HepG2 (cell line): ENCODE measurements at regions not wholly inside any gene's neighbourhood (a gene's known extent, or its start where the extent isn't known, plus 50 kb on each side); places are given as distances from the start of the nearest gene placed in this dataset.

Source experiments
- ADNP ChIP-seq: sonication (generic); formaldehyde crosslinking; IDR thresholded peaks from 2 replicates; pipeline ENCODE4 v1.4.0; 2020; ENCODE audit warnings: missing genetic modification reagents
- BRCA1 ChIP-seq: sonication (generic); formaldehyde crosslinking; IDR thresholded peaks from 2 replicates; pipeline ENCODE4 v1.4.0; 2020; ENCODE audit warnings: missing genetic modification reagents
- GFI1 ChIP-seq: sonication (generic); formaldehyde crosslinking; IDR thresholded peaks from 2 replicates; pipeline ENCODE4 v1.5.0; 2020; ENCODE audit warnings: missing genetic modification reagents, mild to moderate bottlenecking, borderline replicate concordance
- GPBP1L1 ChIP-seq: sonication (generic); formaldehyde crosslinking; IDR thresholded peaks from 2 replicates; pipeline ENCODE4 v1.5.0; 2020; ENCODE audit warnings: mild to moderate bottlenecking, missing genetic modification reagents
- HES4 ChIP-seq: sonication (generic); formaldehyde crosslinking; IDR thresholded peaks from 2 replicates; pipeline ENCODE4 v1.9.0; 2021; ENCODE audit warnings: mild to moderate bottlenecking, missing genetic modification reagents, borderline replicate concordance
- JUND ChIP-seq: sonication (generic); formaldehyde crosslinking; IDR thresholded peaks from 2 replicates; pipeline ENCODE4 v1.8.0; 2022; ENCODE audit warnings: mild to moderate bottlenecking, missing genetic modification reagents
- KAT8 ChIP-seq: IDR thresholded peaks from 2 replicates; pipeline ENCODE4 v1.6.1; 2016; ENCODE audit warnings: missing genetic modification reagents, missing compliant biosample characterization
- KLF13 ChIP-seq: sonication (generic); formaldehyde crosslinking; IDR thresholded peaks from 2 replicates; pipeline ENCODE4 v1.4.0; 2020; ENCODE audit warnings: mild to moderate bottlenecking, missing genetic modification reagents
- MEIS2 ChIP-seq: sonication (generic); formaldehyde crosslinking; IDR thresholded peaks from 2 replicates; pipeline ENCODE4 v1.9.0; 2021; ENCODE audit warnings: mild to moderate bottlenecking, missing genetic modification reagents
- PAF1 ChIP-seq: IDR thresholded peaks from 2 replicates; pipeline ENCODE4 v1.6.1; 2016; ENCODE audit warnings: missing genetic modification reagents, missing compliant biosample characterization
- PBX2 ChIP-seq: IDR thresholded peaks from 2 replicates; pipeline ENCODE4 v1.6.1; 2016; ENCODE audit warnings: control low read depth
- SIX4 ChIP-seq: sonication (generic); formaldehyde crosslinking; IDR thresholded peaks from 2 replicates; pipeline ENCODE4 v1.4.0; 2020; ENCODE audit warnings: missing genetic modification reagents
- SMYD3 ChIP-seq: sonication (generic); formaldehyde crosslinking; IDR thresholded peaks from 2 replicates; pipeline ENCODE4 v1.8.1; 2023; ENCODE audit warnings: mild to moderate bottlenecking, missing genetic modification reagents
- SUZ12 ChIP-seq: fragments of 150-350 bp; IDR thresholded peaks from 2 replicates; pipeline ENCODE4 v1.6.1; 2014; ENCODE audit warnings: low read depth, low read length
- TCF7L2 ChIP-seq: IDR thresholded peaks from 2 replicates; pipeline ENCODE4 v1.6.1; 2011; ENCODE audit warnings: mild to moderate bottlenecking, low read depth, low read length, moderate library complexity
- THAP11 ChIP-seq: IDR thresholded peaks from 2 replicates; pipeline ENCODE4 v1.6.1; 2016; ENCODE audit warnings: missing biosample characterization, missing genetic modification reagents
- WIZ ChIP-seq: sonication (generic); formaldehyde crosslinking; IDR thresholded peaks from 2 replicates; pipeline ENCODE4 v1.5.1; 2020; ENCODE audit warnings: mild to moderate bottlenecking, missing genetic modification reagents
- ZBTB46 ChIP-seq: sonication (generic); formaldehyde crosslinking; IDR thresholded peaks from 2 replicates; pipeline ENCODE4 v1.4.0; 2020; ENCODE audit warnings: mild to moderate bottlenecking, missing genetic modification reagents, borderline replicate concordance
- ZNF180 ChIP-seq: sonication (generic); formaldehyde crosslinking; IDR thresholded peaks from 2 replicates; pipeline ENCODE4 v1.4.0; 2020; ENCODE audit warnings: low read depth, missing genetic modification reagents, borderline replicate concordance
- ZNF484 ChIP-seq: sonication (generic); formaldehyde crosslinking; IDR thresholded peaks from 2 replicates; pipeline ENCODE4 v1.5.1; 2020; ENCODE audit warnings: mild to moderate bottlenecking, low read depth, missing genetic modification reagents, borderline replicate concordance
- ZNF570 ChIP-seq: sonication (generic); formaldehyde crosslinking; IDR thresholded peaks from 2 replicates; pipeline ENCODE4 v1.4.0; 2020; ENCODE audit warnings: mild to moderate bottlenecking, missing genetic modification reagents, borderline replicate concordance
- ZNF607 ChIP-seq: sonication (generic); formaldehyde crosslinking; IDR thresholded peaks from 2 replicates; pipeline ENCODE4 v1.5.1; 2020; ENCODE audit warnings: missing genetic modification reagents, mild to moderate bottlenecking, borderline replicate concordance
- ZNF775 ChIP-seq: sonication (generic); formaldehyde crosslinking; IDR thresholded peaks from 2 replicates; pipeline ENCODE4 v1.4.0; 2020; ENCODE audit warnings: missing genetic modification reagents, mild to moderate bottlenecking, moderate library complexity, borderline replicate concordance
- ZNF839 ChIP-seq: sonication (generic); formaldehyde crosslinking; IDR thresholded peaks from 2 replicates; pipeline ENCODE4 v1.4.0; 2020; ENCODE audit warnings: missing genetic modification reagents, mild to moderate bottlenecking, borderline replicate concordance
- ZSCAN22 ChIP-seq: sonication (generic); formaldehyde crosslinking; IDR thresholded peaks from 2 replicates; pipeline ENCODE4 v1.4.0; 2020; ENCODE audit warnings: mild to moderate bottlenecking, missing genetic modification reagents
- ZXDC ChIP-seq: sonication (generic); formaldehyde crosslinking; IDR thresholded peaks from 2 replicates; pipeline ENCODE4 v1.5.0; 2020; ENCODE audit warnings: mild to moderate bottlenecking, missing genetic modification reagents

- TF ChIP-seq PAF1 (no peak), GPBP1L1 (CRISPR knock-in tag) (no peak), SMYD3 (CRISPR knock-in tag) (0 out of 2 replicates have a peak, but pooled peaks have one; percentile 74), HES4 (CRISPR knock-in tag) (no peak), SIX4 (peak; percentile 57; the same call in 1 of the 2 replicates), KAT8 (CRISPR knock-in tag) (peak; percentile 43; the same call in 1 of the 2 replicates), ADNP (CRISPR knock-in tag) (no peak), ZNF839 (CRISPR knock-in tag) (no peak), ZNF607 (CRISPR knock-in tag) (no peak), THAP11 (CRISPR knock-in tag) (0 out of 2 replicates have a peak, but pooled peaks have one; percentile 20), JUND (CRISPR knock-in tag) (no peak), SUZ12 (no peak), ZXDC (no peak), ZSCAN22 (no peak), ZNF484 (CRISPR knock-in tag) (no peak), WIZ (CRISPR knock-in tag) (no peak), ZNF180 (CRISPR knock-in tag) (no peak), BRCA1 (no peak), ZNF570 (CRISPR knock-in tag) (no peak), TCF7L2 (no peak; the same call in 1 of the 2 replicates), KLF13 (CRISPR knock-in tag) (no peak), MEIS2 (peak; percentile 74; the same call in 1 of the 2 replicates), ZBTB46 (CRISPR knock-in tag) (no peak), GFI1 (CRISPR knock-in tag) (peak; percentile 85), PBX2 (CRISPR knock-in tag) (0 out of 2 replicates have a peak, but pooled peaks have one; percentile 21), ZNF775 (CRISPR knock-in tag) (no peak)
Measured at GRCh38 chr5:29758986-29759421, 1434.5 kb upstream of the CDH6 start (continued).
